Naive B cell (primary cell): ENCODE measurements at regions not wholly inside any gene's neighbourhood (a gene's known extent, or its start where the extent isn't known, plus 50 kb on each side); places are given as distances from the start of the nearest gene placed in this dataset.
"Not testable (repeated sequence)": the region's sequence is repeated elsewhere in the genome, so short reads cannot be mapped to it uniquely, and the experiment has no call there.

ENCODE experiments used
- ATAC-seq, 2 donors: fragments of 150-1000 bp; cut with Tn5 transposase; 2 replicates each; pipeline ENCODE4 v1.10.0; 2021; ENCODE audit warnings: low read depth in 2 of 2, mild to moderate bottlenecking in 2 of 2, moderate library complexity in 2 of 2
- DNase-seq: peaks from one replicate; pipeline ENCODE4 v3.0.0; 2022
- H3K27ac Mint-ChIP-seq, 6 donors: one replicate each; pipeline ENCODE4 v1.8.0; 2020 to 2022; ENCODE audit warnings: mild to moderate bottlenecking in 6 of 6, mixed read lengths in 6 of 6, moderate library complexity in 5 of 6, inconsistent platforms in 2 of 6
- H3K27me3 Mint-ChIP-seq, 3 donors: one replicate each; pipeline ENCODE4 v1.8.0; 2021 to 2022; ENCODE audit warnings: mixed read lengths in 3 of 3, mild to moderate bottlenecking in 1 of 3
- H3K36me3 Mint-ChIP-seq, 2 donors: one replicate each; pipeline ENCODE4 v1.8.0; 2020 to 2022; ENCODE audit warnings: mixed read lengths in 2 of 2, inconsistent platforms in 1 of 2, mild to moderate bottlenecking in 1 of 2
- H3K4me1 Mint-ChIP-seq, 3 donors: one replicate each; pipeline ENCODE4 v1.8.0; 2020 to 2022; ENCODE audit warnings: mixed read lengths in 3 of 3, inconsistent platforms in 1 of 3, mild to moderate bottlenecking in 1 of 3, moderate library complexity in 1 of 3
- H3K4me3 Mint-ChIP-seq, 8 donors: one replicate each; pipeline ENCODE4 v1.8.0; 2020 to 2022; ENCODE audit warnings: mild to moderate bottlenecking in 8 of 8, mixed read lengths in 8 of 8, moderate library complexity in 8 of 8, inconsistent platforms in 2 of 8
- H3K9me3 Mint-ChIP-seq, 7 donors: one replicate each; pipeline ENCODE4 v1.8.0; 2020 to 2022; ENCODE audit warnings: mixed read lengths in 7 of 7, mild to moderate bottlenecking in 5 of 7, inconsistent platforms in 2 of 7, moderate library complexity in 1 of 7

DNA sequence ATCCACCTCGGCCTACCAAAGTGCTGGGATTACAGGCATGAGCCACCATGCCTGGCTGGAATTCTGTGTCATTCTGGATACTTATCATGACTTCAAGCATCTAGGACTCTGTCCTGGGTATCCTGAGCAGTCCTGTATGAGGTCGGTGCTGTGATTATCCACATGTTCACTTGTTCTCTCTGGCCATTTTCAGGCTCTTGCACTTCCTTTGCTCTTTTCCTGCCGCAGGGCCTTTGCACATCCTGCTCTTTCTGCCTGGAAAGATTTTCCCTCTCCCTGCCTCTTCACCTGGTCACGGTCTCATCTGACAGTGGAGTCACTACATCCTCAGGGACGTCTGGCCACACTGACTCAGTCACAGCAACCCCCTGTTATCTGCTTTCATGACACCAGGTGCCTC lies 184.6 kb upstream of the OSBPL11 start:
- H3K9me3 Mint-ChIP-seq, DNase-seq, H3K4me3 Mint-ChIP-seq, ATAC-seq, H3K36me3 Mint-ChIP-seq, H3K27ac Mint-ChIP-seq, H3K4me1 Mint-ChIP-seq: not testable (repeated sequence)
- peaks cover 0 to 18% (median 4%) of the 10 kb centered on the region in 3 donors for H3K27me3 Mint-ChIP-seq

DNA sequence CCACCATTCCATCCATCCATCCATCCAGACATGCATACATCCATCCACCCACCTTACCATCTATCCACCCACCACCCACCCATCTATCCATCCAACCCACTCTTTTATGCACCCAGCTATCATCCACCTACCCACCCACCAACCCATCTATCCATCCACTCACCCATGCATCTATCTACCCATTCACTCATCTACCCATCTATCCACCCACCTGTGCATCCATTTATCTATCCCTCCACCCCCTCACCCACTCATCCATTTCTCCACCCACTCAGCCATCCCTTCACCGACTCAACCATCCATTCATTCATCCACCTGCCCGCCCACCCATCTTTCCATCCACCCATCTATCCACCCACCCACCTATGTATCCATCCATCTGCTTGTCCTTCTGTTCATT lies 186.4 kb upstream of the OSBPL11 start:
- not testable (repeated sequence) for ATAC-seq, DNase-seq, H3K4me3 Mint-ChIP-seq, H3K9me3 Mint-ChIP-seq, H3K27ac Mint-ChIP-seq, H3K4me1 Mint-ChIP-seq, H3K36me3 Mint-ChIP-seq
- peaks cover 0 to 18% (median 4%) of the 10 kb centered on the region in 3 donors for H3K27me3 Mint-ChIP-seq

DNA sequence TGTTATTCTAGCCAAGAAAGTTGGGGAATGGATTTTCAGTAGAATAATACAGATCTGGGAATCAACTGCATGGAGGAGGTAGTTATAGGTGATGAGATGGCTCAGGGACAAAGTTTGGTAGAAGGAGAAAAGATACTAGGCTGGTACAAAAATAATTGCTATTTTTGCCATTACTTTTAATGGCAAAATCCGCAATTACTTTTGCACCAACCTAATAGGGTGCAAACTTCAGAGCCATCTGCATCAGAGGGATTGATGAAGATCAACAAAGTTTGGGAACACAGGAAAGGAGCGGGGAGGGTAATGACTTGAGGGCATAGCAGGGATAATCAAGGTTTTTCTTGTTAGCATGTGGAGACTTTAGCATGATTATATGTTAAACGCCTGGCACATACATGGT lies 178.7 kb upstream of the ROPN1B start:
- DNase-seq, ATAC-seq, H3K4me1 Mint-ChIP-seq, H3K4me3 Mint-ChIP-seq: not testable (repeated sequence)
- H3K27ac Mint-ChIP-seq, result peak overlapping the region in 1 of 6 donors; percentile 1
- peaks cover 12 to 29% (median 21%) of the 10 kb centered on the region in 3 donors for H3K27me3 Mint-ChIP-seq
- peaks cover 9 to 19% of the 10 kb centered on the region in 2 donors for H3K36me3 Mint-ChIP-seq
- H3K9me3 Mint-ChIP-seq, result peaks cover 0 to 16% (median 3%) of the 10 kb centered on the region in 7 donors

DNA sequence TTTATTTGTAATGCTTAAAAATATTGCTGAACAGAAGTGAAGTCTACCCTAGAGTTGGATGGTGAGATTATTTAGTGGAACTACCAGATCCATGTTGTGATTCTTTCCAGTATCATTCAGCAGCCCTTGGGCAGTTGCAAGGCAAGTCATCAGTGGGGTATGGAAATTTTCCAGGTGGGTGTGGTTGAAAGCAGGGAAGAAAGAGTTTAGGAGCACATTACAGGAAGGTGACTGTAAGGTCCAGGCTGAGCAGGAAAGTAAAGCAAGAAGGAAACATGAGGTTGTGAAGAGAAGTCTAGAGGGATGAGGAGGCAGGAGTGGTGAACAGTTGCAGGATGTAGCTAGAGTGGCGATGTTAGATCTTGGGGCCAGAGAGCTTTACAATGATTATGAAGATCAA lies 178.0 kb upstream of the ROPN1B start:
- H3K4me3 Mint-ChIP-seq, H3K27ac Mint-ChIP-seq, H3K4me1 Mint-ChIP-seq, DNase-seq, ATAC-seq: not testable (repeated sequence)
- peaks cover 0 to 16% (median 3%) of the 10 kb centered on the region in 7 donors for H3K9me3 Mint-ChIP-seq
- H3K27me3 Mint-ChIP-seq, result peaks cover 12 to 29% (median 21%) of the 10 kb centered on the region in 3 donors
- H3K36me3 Mint-ChIP-seq, result peaks cover 9 to 19% of the 10 kb centered on the region in 2 donors

DNA sequence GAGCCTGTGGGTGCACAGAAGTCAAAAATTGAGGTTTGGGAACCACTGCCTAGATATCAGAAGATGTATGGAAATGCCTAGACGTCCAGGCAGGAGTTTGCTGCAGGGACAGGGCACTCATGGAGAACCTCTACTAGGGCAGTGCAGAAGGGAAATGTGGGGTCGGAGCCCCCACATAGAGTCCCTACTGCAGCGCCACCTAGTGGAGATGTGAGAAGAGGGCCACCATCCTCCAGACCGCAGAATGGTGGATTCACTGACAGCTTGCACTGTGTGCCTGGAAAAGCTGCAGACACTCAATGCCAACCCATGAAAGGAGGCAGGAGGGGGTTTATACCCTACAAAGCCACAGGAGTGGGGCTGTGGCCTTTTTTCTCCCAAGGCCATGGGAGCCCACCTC lies 159.0 kb upstream of the ROPN1B start:
- Mint-ChIP-seq H3K36me3 (peaks cover 11 to 29% of the 10 kb centered on the region in 2 donors), H3K9me3 (peaks cover 17 to 66% (median 60%) of the 10 kb centered on the region in 7 donors)
- not testable (repeated sequence) for DNase-seq, H3K4me3 Mint-ChIP-seq, H3K27ac Mint-ChIP-seq, ATAC-seq, H3K27me3 Mint-ChIP-seq, H3K4me1 Mint-ChIP-seq

DNA sequence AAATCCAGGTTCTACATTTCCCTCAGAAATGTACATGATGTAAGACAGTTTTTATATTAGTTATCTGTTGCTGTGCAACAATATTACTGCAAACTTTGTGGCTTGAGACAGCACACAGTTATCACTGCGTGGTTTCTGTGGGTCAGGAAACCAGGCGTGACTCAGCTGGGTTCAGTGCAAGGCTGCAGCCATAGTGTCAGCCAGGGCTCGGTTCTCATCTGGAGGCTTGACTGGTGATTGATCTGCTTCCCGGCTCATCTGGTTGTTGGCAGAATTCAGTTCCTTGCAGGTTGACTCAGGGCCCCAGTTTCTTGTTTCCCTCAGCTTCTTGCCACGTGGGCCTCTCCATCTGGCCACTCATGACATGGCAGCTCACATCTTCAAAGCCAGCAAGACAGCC lies 146.8 kb upstream of the ROPN1B start:
- H3K27me3 Mint-ChIP-seq, H3K36me3 Mint-ChIP-seq, H3K4me1 Mint-ChIP-seq, ATAC-seq, DNase-seq, H3K4me3 Mint-ChIP-seq: not testable (repeated sequence)
- Mint-ChIP-seq H3K9me3 (peaks cover under 1 to 18% (median 8%) of the 10 kb centered on the region in 7 donors), H3K27ac (peak overlapping the region in 1 of 6 donors; percentile 56)

DNA sequence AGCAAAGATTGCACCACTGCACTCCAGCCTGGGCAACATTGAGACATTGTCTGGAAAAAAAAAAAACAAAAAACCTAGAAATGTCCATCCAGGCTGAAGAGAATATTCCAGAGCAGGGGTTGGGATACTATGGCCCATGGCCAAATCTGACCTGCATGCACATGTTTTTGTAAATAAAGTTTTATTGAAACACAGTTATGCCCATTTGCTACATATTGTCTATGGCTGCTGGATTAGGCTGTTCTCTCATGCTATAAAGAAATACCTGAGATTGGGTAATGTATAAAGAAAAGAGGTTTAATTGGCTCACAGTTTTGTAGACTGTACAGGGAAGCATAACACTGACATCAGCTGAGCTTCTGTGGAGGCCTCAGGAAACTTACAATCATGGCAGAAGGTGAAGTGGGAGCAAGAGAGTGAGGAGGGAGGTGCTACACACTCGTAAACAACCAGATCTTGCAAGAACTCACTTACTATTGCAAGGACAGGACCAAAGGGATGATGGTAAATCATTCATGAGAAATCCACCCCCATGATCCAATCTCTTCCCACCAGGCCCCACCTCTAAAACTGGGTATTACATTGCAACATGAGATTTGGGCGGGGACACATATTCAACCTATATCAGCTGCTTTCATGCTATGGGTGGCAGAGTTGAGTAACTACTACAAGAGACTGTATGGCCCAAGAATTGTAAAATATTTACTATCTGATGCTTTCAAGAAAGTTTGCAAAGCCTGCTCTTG lies 137.8 kb upstream of the ROPN1B start:
- not testable (repeated sequence) for DNase-seq, H3K27me3 Mint-ChIP-seq, ATAC-seq, H3K4me1 Mint-ChIP-seq, H3K4me3 Mint-ChIP-seq, H3K27ac Mint-ChIP-seq
- peaks cover 11 to 28% (median 19%) of the 10 kb centered on the region in 7 donors for H3K9me3 Mint-ChIP-seq
- H3K36me3 Mint-ChIP-seq, result peaks cover 16 to 28% of the 10 kb centered on the region in 2 donors

DNA sequence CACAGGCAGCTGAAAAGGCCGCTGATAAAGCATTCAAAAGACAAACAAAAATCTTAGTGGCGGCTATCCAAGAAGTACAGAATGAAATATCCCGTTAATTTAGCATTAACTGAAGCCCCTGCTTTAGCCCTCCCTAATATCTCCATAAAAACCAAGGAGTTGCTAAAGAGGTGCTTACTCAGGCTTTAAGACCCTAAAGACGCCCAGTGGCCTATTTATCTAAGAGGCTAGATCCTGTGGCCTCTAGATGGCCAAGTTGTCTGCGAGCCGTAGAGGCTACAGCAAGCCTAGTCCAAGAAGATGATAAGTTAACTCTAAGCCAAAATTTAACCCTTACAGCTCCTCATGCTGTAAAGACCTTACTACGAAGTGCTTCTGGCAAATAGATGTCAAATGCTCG lies 133.4 kb upstream of the ROPN1B start:
- ATAC-seq, H3K4me3 Mint-ChIP-seq, DNase-seq: not testable (repeated sequence)

DNA sequence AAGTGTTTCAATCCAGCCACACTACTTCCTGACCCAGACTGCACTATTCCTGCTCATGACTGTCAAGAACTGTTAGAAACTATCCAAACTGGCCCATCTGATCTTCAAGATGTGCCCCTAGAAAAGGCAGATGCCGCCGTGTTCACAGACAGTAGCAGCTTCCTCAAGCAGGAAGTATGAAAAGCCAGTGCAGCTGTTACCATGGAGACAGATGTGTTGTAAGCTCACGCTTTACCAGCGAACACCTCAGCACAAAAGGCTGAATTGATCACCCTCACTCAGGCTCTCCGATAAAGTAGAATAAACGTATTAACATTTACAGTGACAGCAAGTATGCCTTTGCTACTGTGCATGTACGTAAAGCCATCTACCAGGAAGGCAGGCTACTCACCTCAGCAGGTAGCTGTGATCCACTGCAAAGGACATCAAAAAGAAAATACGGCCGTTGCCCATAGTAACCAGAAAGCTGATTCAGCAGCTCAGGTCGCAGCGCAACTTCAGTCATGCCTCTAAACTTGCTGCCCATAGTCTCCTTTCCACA lies 132.9 kb upstream of the ROPN1B start:
- not testable (repeated sequence) for ATAC-seq, H3K27ac Mint-ChIP-seq, H3K27me3 Mint-ChIP-seq

More for the DNA sequence above, 133.4 kb upstream of the ROPN1B start:
- H3K9me3 Mint-ChIP-seq, H3K4me1 Mint-ChIP-seq, H3K27me3 Mint-ChIP-seq, H3K27ac Mint-ChIP-seq: not testable (repeated sequence)
- peaks cover under 1 to 11% of the 10 kb centered on the region in 2 donors for H3K36me3 Mint-ChIP-seq

DNA sequence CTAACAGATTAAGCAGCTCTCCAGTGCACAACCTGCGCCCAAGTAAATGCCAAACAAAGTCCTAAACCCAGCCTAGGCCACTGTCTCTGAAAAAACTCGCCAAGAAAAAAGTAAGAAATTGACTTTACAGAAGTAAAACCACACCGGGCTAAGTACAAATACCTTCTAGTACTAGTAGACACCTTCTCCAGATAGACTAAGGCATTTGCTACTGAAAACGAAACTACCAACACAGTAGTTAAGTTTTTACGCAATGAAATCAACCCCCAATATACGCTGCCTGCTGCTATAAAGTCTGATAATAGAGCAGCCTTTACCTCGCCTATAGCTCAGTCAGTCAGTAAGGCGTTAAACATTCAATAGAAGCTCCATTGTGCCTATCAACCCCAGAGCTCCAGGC lies 132.2 kb upstream of the ROPN1B start:
- not testable (repeated sequence) for H3K27ac Mint-ChIP-seq, H3K27me3 Mint-ChIP-seq, DNase-seq, H3K4me3 Mint-ChIP-seq, H3K9me3 Mint-ChIP-seq, H3K4me1 Mint-ChIP-seq, ATAC-seq
- H3K36me3 Mint-ChIP-seq, result peaks cover 0 to 16% of the 10 kb centered on the region in 2 donors

More for the DNA sequence above, 132.9 kb upstream of the ROPN1B start:
- not testable (repeated sequence) for DNase-seq, H3K4me3 Mint-ChIP-seq, H3K4me1 Mint-ChIP-seq, H3K9me3 Mint-ChIP-seq
- peaks cover 0 to 16% of the 10 kb centered on the region in 2 donors for H3K36me3 Mint-ChIP-seq

DNA sequence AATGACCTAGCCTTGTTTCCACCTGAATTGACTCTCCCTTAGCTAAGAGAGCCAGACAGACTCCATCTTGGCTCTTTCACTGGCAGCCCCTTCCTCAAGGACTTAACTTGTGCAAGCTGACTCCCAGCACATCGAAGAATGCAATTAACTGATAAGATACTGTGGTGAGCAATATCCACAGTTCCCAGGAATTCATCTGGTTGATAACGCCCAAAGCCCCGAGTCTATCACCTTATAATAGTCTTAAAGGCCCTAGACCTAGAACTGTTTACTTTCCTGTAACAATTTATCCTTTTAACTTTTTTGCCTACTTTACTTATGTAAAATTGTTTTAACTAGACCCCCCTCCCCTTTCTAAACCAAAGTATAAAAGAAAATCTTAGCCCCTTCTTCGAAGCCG lies 130.1 kb upstream of the ROPN1B start:
- not testable (repeated sequence) for H3K27ac Mint-ChIP-seq, H3K4me3 Mint-ChIP-seq, ATAC-seq

DNA sequence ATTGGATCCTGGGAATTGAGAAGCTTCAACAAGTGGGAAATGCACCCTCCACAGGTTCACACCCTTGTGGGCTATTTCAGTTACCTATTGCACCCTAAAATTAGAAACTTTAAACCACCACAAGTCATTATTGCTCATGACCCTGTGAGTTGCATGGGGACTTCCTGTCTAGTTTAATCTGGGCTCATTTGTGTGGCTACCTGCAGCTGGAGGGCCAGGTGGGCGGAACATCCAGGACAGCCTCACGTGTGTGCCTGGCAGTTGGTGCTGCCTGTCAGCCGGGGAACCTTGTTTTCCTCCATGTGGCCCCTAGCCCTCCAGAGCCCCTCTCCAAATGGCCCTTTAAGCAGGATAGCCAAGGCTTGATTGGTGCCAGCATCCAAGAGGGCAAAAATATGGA lies 128.5 kb upstream of the ROPN1B start:
- not testable (repeated sequence) for H3K27me3 Mint-ChIP-seq, H3K9me3 Mint-ChIP-seq, DNase-seq, H3K27ac Mint-ChIP-seq, H3K4me1 Mint-ChIP-seq, H3K4me3 Mint-ChIP-seq, ATAC-seq
- H3K36me3 Mint-ChIP-seq, result peaks cover 0 to 20% of the 10 kb centered on the region in 2 donors

More for the DNA sequence above, 130.1 kb upstream of the ROPN1B start:
- DNase-seq, H3K27me3 Mint-ChIP-seq, H3K9me3 Mint-ChIP-seq, H3K4me1 Mint-ChIP-seq: not testable (repeated sequence)
- peaks cover 0 to 16% of the 10 kb centered on the region in 2 donors for H3K36me3 Mint-ChIP-seq

DNA sequence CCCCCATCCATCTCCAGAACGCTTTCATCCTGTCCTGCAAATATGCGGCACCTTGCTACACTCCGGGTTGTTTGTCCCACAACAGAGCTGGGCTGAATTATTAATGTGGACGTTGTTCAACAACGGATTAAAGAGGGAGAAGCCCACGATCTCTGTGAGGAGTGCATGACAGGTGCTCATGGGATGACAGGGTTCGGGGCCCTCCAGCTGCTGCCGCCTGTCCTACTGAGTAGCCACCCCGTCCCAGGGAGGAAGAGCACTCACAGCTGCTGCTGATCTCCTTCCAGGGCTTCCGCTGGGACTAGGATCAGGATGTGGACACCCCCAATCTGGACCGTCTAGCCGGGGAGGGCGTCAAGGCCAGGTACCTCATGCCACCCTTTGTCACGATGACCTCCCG lies 121.0 kb upstream of the ROPN1B start:
- not testable (repeated sequence) for DNase-seq, H3K27ac Mint-ChIP-seq, H3K27me3 Mint-ChIP-seq, ATAC-seq, H3K4me3 Mint-ChIP-seq, H3K4me1 Mint-ChIP-seq
- Mint-ChIP-seq H3K9me3 (peaks cover 8 to 29% (median 10%) of the 10 kb centered on the region in 7 donors), H3K36me3 (peaks cover 4 to 12% of the 10 kb centered on the region in 2 donors)

DNA sequence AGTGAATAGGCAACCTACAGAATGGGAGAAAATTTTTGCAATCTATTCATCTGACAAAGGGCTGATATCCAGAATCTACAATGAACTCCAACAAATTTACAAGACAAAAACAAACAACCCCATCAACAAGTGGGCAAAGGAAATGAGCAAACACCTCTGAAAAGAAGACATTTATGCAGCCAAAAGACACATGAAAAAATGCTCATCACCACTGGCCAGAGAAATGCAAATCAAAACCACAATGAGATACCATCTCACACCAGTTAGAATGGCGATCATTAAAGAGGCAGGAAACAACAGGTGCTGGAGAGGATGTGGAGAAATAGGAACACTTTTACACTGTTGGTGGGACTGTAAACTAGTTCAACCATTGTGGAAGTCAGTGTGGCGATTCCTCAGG lies 114.0 kb upstream of the ROPN1B start:
- H3K9me3 Mint-ChIP-seq, result peaks cover 2 to 31% (median 8%) of the 10 kb centered on the region in 7 donors
- ATAC-seq, H3K27ac Mint-ChIP-seq, H3K27me3 Mint-ChIP-seq, H3K4me1 Mint-ChIP-seq, H3K36me3 Mint-ChIP-seq, DNase-seq, H3K4me3 Mint-ChIP-seq: not testable (repeated sequence)
